HEK293 (cell line): ENCODE measurements at regions not wholly inside any gene's neighbourhood (a gene's known extent, or its start where the extent isn't known, plus 50 kb on each side); places are given as distances from the start of the nearest gene placed in this dataset.

ENCODE experiments used
- CTCF ChIA-PET: fragments of 350-600 bp; formaldehyde crosslinking; extraction: SDS; loops from one replicate; lab custom pipeline; 2021; ENCODE audit warnings: antibody characterized with exemption; lab: Yijun Ruan, JAX
- POLR2A ChIA-PET: fragments of 300-600 bp; formaldehyde crosslinking; extraction: SDS; loops from one replicate; lab custom pipeline; 2020; ENCODE audit warnings: antibody characterized with exemption, inconsistent platforms; lab: Yijun Ruan, JAX
- H3K27ac ChIP-seq: fragments of 200-500 bp; sonication (Bioruptor generic); 2 replicates; pipeline ENCODE4 v1.5.1; 2014; ENCODE audit warnings: low read depth, low read length, control low read depth, inconsistent platforms; ENCODE audit errors: extremely low read depth
- H3K36me3 ChIP-seq, 2 experiments: fragments of 200-500 bp in 1 of 2; sonication (Bioruptor generic) in 1 of 2; 1 replicate in 1 of 2; 2 replicates in 1 of 2; pipeline ENCODE4 v1.5.1; 2014 to 2017; ENCODE audit warnings: inconsistent platforms in 2 of 2, low read length in 2 of 2; ENCODE audit not compliant: control insufficient read depth in 2 of 2, insufficient read depth in 1 of 2
- H3K4me1 ChIP-seq: fragments of 200-500 bp; sonication (Bioruptor generic); 2 replicates; pipeline ENCODE4 v1.5.1; 2014; ENCODE audit warnings: mild to moderate bottlenecking, low read length, inconsistent platforms; ENCODE audit not compliant: control insufficient read depth, insufficient read depth
- H3K4me3 ChIP-seq: 2 replicates; pipeline ENCODE4 v1.5.1; 2011; ENCODE audit warnings: low read depth, mild to moderate bottlenecking, control low read depth, low read length, moderate library complexity
- H3K9me3 ChIP-seq: fragments of 200-500 bp; sonication (Bioruptor generic); 2 replicates; pipeline ENCODE4 v1.5.1; 2014; ENCODE audit warnings: low read depth, low read length, inconsistent platforms; ENCODE audit not compliant: control insufficient read depth, insufficient read depth
- GLI4 ChIP-seq: fragments of 450-650 bp; formaldehyde crosslinking; IDR thresholded peaks from 2 replicates; pipeline ENCODE4 v1.5.1; 2016; ENCODE audit warnings: missing biosample characterization, missing genetic modification characterization
- KLF9 ChIP-seq: fragments of 450-650 bp; formaldehyde crosslinking; IDR thresholded peaks from 2 replicates; pipeline ENCODE4 v1.5.1; 2016; ENCODE audit warnings: missing biosample characterization, missing genetic modification characterization, low read depth
- PRDM1 ChIP-seq: fragments of 450-650 bp; formaldehyde crosslinking; IDR thresholded peaks from 2 replicates; pipeline ENCODE4; 2016; ENCODE audit warnings: missing biosample characterization, missing genetic modification characterization
- RBAK ChIP-seq: fragments of 450-650 bp; formaldehyde crosslinking; IDR thresholded peaks from 2 replicates; pipeline ENCODE4 v1.5.1; 2016; ENCODE audit warnings: missing biosample characterization, missing genetic modification characterization
- ZEB2 ChIP-seq: fragments of 450-650 bp; formaldehyde crosslinking; IDR thresholded peaks from 2 replicates; pipeline ENCODE4 v1.5.1; 2016; ENCODE audit warnings: missing biosample characterization, missing genetic modification characterization
- ZFHX2 ChIP-seq: fragments of 450-650 bp; formaldehyde crosslinking; conservative IDR thresholded peaks from 2 replicates; pipeline ENCODE4 v1.5.1; 2016; ENCODE audit warnings: missing biosample characterization, missing genetic modification characterization
- ZNF404 ChIP-seq: fragments of 450-650 bp; formaldehyde crosslinking; IDR thresholded peaks from 2 replicates; pipeline ENCODE4 v1.5.1; 2017; ENCODE audit warnings: missing biosample characterization, missing genetic modification characterization
- ZNF501 ChIP-seq: fragments of 450-650 bp; formaldehyde crosslinking; IDR thresholded peaks from 2 replicates; pipeline ENCODE4 v1.5.1; 2016; ENCODE audit warnings: missing biosample characterization, missing genetic modification characterization
- ZNF521 ChIP-seq: fragments of 450-650 bp; formaldehyde crosslinking; IDR thresholded peaks from 2 replicates; pipeline ENCODE4 v1.5.1; 2017; ENCODE audit warnings: missing biosample characterization, mild to moderate bottlenecking, missing genetic modification characterization
- ZNF600 ChIP-seq: fragments of 450-650 bp; formaldehyde crosslinking; IDR thresholded peaks from 2 replicates; pipeline ENCODE4 v1.5.1; 2016; ENCODE audit warnings: missing biosample characterization, missing genetic modification characterization
- ZNF670 ChIP-seq: fragments of 450-650 bp; formaldehyde crosslinking; IDR thresholded peaks from 2 replicates; pipeline ENCODE4 v1.5.1; 2016; ENCODE audit warnings: missing biosample characterization, missing genetic modification characterization, low read depth
- ZSCAN16 ChIP-seq: fragments of 450-650 bp; formaldehyde crosslinking; IDR thresholded peaks from 2 replicates; pipeline ENCODE4 v1.5.1; 2016; ENCODE audit warnings: missing biosample characterization, missing genetic modification characterization
- ZSCAN23 ChIP-seq: fragments of 450-650 bp; formaldehyde crosslinking; IDR thresholded peaks from 2 replicates; pipeline ENCODE4 v1.5.1; 2016; ENCODE audit warnings: missing biosample characterization, missing genetic modification characterization
- TF ChIP-seq, protein P1 (sequence below): fragments of 450-650 bp; formaldehyde crosslinking; IDR thresholded peaks from 2 replicates; pipeline ENCODE4 v1.5.1; 2017; ENCODE audit warnings: missing biosample characterization, missing genetic modification characterization
- TF ChIP-seq, protein P2 (sequence below): fragments of 450-650 bp; formaldehyde crosslinking; IDR thresholded peaks from 2 replicates; pipeline ENCODE4 v1.5.1; 2016; ENCODE audit warnings: missing biosample characterization, missing genetic modification characterization
- TF ChIP-seq, protein P3 (sequence below): fragments of 450-650 bp; formaldehyde crosslinking; IDR thresholded peaks from 2 replicates; pipeline ENCODE4 v1.5.1; 2016; ENCODE audit warnings: missing biosample characterization, missing genetic modification characterization
- TF ChIP-seq, protein P4 (sequence below): fragments of 450-650 bp; formaldehyde crosslinking; conservative IDR thresholded peaks from 2 replicates; pipeline ENCODE4 v1.5.1; 2016; ENCODE audit warnings: low read depth, missing biosample characterization, missing genetic modification characterization

DNA sequence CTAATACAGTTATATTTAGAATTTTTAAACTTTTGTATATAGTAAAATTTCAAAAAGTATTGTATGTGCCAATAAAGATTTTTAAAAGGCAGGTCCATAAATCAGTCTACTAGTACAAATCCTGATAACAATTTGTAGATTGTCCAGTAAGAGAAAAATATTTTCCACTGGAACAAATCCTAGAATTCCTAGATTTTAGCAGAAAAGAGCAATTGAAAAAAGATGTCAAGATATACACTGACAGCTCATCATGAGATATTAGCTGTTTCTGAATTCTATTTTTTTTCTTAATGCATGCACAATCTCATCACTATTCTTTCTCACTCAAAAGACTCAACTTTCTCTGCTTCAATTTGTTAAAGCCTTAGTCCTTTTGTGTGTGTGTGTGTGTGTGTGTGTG is 289.2 kb upstream of the MAD2L1 start (continued):
- TF ChIP-seq ZSCAN23: no peak
- TF ChIP-seq ZFHX2 (tag by site-specific recombination): no peak
- TF ChIP-seq ZNF404 (tag by site-specific recombination): no peak

DNA sequence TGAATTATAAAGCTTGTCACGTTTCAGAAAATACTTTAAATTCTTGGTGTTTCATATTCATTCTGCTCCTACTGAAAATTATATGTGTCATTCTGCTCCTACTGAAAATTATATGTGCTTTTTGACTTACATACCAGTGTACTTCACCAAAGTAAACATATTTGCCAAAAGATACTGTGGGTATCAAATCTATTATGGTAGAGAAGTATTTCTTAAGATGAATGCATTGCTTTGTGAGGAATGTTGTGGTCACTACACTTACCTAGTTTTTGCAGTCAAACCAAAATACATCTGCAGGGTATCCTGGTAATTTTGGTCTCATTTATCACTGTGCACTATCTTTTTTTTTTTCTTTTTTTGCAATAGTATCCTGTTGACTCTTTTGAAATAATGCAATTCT is 287.7 kb upstream of the MAD2L1 start:
- no peak overlapping the region for H3K4me3 ChIP-seq
- no peak overlapping the region for H3K27ac ChIP-seq
- no peaks in the 10 kb centered on the region for H3K36me3 ChIP-seq
- CTCF ChIA-PET: interaction anchor here (0.7 kb wide), 1 partner anchor 53 kb away, joined by 4 read pairs; no protein-coding TSS in a partner anchor
- POLR2A ChIA-PET: no interaction called here
- no peaks in the 10 kb centered on the region for H3K4me1 ChIP-seq
- no peaks in the 10 kb centered on the region for H3K9me3 ChIP-seq
- TF ChIP-seq, protein P1, sequence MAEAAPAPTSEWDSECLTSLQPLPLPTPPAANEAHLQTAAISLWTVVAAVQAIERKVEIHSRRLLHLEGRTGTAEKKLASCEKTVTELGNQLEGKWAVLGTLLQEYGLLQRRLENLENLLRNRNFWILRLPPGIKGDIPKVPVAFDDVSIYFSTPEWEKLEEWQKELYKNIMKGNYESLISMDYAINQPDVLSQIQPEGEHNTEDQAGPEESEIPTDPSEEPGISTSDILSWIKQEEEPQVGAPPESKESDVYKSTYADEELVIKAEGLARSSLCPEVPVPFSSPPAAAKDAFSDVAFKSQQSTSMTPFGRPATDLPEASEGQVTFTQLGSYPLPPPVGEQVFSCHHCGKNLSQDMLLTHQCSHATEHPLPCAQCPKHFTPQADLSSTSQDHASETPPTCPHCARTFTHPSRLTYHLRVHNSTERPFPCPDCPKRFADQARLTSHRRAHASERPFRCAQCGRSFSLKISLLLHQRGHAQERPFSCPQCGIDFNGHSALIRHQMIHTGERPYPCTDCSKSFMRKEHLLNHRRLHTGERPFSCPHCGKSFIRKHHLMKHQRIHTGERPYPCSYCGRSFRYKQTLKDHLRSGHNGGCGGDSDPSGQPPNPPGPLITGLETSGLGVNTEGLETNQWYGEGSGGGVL (tag by site-specific recombination): no peak
- TF ChIP-seq ZSCAN16 (tag by site-specific recombination): no peak
- TF ChIP-seq, protein P2, sequence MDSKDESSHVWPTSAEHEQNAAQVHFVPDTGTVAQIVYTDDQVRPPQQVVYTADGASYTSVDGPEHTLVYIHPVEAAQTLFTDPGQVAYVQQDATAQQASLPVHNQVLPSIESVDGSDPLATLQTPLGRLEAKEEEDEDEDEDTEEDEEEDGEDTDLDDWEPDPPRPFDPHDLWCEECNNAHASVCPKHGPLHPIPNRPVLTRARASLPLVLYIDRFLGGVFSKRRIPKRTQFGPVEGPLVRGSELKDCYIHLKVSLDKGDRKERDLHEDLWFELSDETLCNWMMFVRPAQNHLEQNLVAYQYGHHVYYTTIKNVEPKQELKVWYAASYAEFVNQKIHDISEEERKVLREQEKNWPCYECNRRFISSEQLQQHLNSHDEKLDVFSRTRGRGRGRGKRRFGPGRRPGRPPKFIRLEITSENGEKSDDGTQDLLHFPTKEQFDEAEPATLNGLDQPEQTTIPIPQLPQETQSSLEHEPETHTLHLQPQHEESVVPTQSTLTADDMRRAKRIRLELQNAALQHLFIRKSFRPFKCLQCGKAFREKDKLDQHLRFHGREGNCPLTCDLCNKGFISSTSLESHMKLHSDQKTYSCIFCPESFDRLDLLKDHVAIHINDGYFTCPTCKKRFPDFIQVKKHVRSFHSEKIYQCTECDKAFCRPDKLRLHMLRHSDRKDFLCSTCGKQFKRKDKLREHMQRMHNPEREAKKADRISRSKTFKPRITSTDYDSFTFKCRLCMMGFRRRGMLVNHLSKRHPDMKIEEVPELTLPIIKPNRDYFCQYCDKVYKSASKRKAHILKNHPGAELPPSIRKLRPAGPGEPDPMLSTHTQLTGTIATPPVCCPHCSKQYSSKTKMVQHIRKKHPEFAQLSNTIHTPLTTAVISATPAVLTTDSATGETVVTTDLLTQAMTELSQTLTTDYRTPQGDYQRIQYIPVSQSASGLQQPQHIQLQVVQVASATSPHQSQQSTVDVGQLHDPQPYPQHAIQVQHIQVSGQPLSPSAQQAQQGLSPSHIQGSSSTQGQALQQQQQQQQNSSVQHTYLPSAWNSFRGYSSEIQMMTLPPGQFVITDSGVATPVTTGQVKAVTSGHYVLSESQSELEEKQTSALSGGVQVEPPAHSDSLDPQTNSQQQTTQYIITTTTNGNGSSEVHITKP (tag by site-specific recombination): no peak
- TF ChIP-seq, protein P3, sequence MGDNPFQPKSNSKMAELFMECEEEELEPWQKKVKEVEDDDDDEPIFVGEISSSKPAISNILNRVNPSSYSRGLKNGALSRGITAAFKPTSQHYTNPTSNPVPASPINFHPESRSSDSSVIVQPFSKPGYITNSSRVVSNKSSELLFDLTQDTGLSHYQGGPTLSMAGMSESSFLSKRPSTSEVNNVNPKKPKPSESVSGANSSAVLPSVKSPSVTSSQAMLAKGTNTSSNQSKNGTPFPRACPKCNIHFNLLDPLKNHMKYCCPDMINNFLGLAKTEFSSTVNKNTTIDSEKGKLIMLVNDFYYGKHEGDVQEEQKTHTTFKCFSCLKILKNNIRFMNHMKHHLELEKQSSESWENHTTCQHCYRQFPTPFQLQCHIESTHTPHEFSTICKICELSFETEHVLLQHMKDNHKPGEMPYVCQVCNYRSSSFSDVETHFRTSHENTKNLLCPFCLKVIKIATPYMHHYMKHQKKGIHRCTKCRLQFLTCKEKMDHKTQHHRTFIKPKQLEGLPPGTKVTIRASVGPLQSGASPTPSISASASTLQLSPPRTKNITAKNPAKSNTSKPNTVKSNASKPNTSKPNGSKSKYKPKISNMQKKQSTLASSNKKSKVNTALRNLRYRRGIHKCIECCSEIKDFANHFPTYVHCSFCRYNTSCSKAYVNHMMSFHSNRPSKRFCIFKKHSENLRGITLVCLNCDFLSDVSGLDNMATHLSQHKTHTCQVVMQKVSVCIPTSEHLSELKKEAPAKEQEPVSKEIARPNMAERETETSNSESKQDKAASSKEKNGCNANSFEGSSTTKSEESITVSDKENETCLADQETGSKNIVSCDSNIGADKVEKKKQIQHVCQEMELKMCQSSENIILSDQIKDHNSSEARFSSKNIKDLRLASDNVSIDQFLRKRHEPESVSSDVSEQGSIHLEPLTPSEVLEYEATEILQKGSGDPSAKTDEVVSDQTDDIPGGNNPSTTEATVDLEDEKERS (tag by site-specific recombination): no peak
- TF ChIP-seq GLI4 (tag by site-specific recombination): no peak
- TF ChIP-seq ZNF501 (tag by site-specific recombination): no peak
- no peak for TF ChIP-seq KLF9 (tag by site-specific recombination)
- TF ChIP-seq ZNF670 (tag by site-specific recombination): no peak
- no peak for TF ChIP-seq ZNF600 (tag by site-specific recombination)
- TF ChIP-seq RBAK (tag by site-specific recombination): no peak
- no peak for TF ChIP-seq PRDM1 (tag by site-specific recombination)
- TF ChIP-seq, protein P4, sequence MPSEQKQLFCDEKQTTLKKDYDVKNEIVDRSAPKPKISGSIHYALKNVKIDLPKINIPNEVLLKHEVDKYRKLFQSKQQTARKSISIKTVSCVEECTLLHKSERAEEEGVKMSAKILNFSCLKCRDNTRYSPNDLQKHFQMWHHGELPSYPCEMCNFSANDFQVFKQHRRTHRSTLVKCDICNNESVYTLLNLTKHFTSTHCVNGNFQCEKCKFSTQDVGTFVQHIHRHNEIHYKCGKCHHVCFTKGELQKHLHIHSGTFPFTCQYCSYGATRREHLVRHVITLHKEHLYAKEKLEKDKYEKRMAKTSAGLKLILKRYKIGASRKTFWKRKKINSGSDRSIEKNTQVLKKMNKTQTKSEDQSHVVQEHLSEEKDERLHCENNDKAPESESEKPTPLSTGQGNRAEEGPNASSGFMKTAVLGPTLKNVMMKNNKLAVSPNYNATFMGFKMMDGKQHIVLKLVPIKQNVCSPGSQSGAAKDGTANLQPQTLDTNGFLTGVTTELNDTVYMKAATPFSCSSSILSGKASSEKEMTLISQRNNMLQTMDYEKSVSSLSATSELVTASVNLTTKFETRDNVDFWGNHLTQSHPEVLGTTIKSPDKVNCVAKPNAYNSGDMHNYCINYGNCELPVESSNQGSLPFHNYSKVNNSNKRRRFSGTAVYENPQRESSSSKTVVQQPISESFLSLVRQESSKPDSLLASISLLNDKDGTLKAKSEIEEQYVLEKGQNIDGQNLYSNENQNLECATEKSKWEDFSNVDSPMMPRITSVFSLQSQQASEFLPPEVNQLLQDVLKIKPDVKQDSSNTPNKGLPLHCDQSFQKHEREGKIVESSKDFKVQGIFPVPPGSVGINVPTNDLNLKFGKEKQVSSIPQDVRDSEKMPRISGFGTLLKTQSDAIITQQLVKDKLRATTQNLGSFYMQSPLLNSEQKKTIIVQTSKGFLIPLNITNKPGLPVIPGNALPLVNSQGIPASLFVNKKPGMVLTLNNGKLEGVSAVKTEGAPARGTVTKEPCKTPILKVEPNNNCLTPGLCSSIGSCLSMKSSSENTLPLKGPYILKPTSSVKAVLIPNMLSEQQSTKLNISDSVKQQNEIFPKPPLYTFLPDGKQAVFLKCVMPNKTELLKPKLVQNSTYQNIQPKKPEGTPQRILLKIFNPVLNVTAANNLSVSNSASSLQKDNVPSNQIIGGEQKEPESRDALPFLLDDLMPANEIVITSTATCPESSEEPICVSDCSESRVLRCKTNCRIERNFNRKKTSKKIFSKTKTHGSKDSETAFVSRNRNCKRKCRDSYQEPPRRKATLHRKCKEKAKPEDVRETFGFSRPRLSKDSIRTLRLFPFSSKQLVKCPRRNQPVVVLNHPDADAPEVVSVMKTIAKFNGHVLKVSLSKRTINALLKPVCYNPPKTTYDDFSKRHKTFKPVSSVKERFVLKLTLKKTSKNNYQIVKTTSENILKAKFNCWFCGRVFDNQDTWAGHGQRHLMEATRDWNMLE: no peak
- no peak for TF ChIP-seq ZEB2
- no peak for TF ChIP-seq ZNF521 (tag by site-specific recombination)
